GM04503 (cell line): ENCODE measurements at regions not wholly inside any gene's neighbourhood (a gene's known extent, or its start where the extent isn't known, plus 50 kb on each side); places are given as distances from the start of the nearest gene placed in this dataset.
"Not testable (repeated sequence)": the region's sequence is repeated elsewhere in the genome, so short reads cannot be mapped to it uniquely, and the experiment has no call there.

Experiments
- DNase-seq: peaks from one replicate; pipeline ENCODE4 v3.0.0-alpha.2; 2012; ENCODE audit warnings: low read depth

GRCh38 chr11:135011313-135011712, 599.3 kb upstream of the B3GAT1 start:
- not testable (repeated sequence) for DNase-seq

GRCh38 chr11:135009125-135009524, 597.1 kb upstream of the B3GAT1 start:
- no peak for DNase-seq

DNA sequence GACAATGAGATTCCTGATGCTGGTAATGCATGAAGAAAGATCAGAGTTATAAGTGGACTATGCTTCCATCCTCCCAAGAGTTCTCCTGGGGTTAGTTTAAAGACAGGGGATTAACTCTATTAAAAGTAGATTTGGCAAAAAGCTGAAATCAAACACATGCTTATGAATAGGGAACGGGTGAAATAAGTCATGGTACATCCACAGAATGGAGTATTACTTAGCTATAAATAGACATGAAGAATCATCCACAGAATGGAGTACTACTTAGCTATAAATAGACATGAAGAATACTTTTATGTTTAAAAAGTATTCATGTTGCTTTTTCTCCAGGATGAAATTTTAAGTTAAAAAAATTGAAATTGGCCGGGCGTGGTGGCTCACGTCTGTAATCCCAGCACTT, 596.4 kb upstream of the B3GAT1 start:
- no peak for DNase-seq

- DNase-seq = no peak
Observed at GRCh38 chr11:135008001-135008405, 596.0 kb upstream of the B3GAT1 start.

- no peak for DNase-seq
Observed at GRCh38 chr11:135006800-135007199, 594.8 kb upstream of the B3GAT1 start.

GRCh38 chr11:135004495-135004894, 592.5 kb upstream of the B3GAT1 start:
- DNase-seq = no peak

DNA sequence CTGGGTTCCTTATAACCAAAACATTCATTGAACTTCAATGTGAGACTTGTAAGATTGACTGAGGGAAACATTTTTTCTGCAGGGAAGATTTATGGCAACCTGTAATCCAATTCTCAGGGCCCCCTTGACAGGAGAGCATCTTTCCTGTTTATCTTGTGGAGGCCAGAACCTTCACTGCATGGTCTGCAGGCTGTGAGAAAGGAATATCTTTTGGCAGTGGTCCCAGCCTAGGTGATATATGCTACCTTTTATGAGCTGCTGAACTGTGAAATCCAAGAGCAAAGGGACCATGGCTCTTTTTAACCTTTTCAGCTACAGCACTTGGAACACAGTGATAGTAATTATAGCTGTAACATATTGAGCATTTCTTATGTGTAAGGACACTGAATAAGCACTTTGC, 590.2 kb upstream of the B3GAT1 start:
- no peak for DNase-seq

DNA sequence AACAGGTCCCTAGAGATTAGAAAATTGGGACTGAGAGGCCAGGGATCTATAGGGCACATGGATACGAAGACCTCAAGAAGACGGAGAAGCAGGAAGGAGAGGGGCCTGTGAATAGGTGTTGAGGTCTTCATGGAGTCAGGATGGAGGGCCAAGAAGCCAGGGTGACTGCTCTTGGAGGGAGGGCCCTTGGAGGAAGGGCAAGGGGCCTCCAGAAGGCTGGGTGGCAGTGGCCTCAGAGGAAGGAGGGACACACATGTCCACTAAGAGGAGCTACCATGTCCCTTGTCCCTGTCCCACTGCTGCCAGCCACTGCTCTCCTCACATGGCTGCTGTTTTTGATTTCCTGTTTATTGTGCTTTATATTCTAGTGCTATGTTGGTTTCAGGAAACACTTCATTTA, 589.5 kb upstream of the B3GAT1 start:
- no peak for DNase-seq

GRCh38 chr11:135001065-135001464, 589.0 kb upstream of the B3GAT1 start:
- not testable (repeated sequence) for DNase-seq

DNA sequence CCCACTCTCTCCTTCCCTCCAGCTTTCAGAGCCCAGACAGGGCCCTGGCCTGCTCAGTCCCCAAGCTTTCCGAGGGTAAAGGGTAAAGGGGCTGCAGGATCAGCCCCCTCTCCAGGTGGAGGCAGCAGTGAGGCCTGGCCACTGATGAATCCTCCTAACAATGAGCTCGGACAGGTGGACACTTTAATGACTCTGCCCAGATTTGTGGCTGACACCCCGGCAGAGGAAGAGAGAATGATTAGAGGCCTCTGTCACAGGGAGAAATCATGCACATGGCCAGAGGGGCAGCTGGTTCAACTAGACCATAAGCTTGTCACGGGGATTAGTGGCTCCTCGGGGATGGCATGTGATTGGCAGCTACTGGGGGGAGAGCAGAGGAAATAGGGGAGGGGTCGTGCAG, 587.5 kb upstream of the B3GAT1 start:
- DNase-seq = no peak

DNA sequence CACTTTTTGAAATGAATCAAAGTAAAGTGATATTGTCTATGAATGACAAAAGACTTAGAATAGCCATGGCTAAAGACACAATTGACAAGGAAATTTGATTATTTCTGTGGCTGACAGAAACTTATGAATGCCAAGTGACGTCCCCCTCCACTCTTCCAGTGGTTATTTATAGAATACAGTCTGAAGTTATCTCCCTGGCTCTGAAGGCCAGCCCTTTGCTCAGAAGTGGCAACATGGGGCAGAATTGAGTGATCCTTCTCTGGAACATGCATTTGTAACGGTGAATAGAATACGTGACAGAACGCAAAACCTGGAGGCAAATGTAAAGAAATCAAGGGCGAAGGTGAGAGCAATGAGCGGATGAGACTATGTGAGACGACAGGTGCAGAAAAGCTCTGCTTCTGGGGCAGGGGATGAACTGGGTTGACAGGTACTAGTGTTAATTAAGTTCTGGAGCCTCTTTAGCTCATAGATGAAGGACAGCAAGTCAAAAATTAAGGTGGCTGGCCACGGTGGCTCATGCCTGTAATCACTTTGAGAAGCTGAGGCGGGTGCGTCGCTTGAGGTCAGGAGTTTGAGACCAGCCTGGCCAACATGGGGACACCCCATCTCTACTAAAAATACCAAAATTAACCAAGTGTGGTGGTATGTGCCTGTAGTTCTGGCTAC, 585.7 kb upstream of the B3GAT1 start:
- no peak for DNase-seq

DNA sequence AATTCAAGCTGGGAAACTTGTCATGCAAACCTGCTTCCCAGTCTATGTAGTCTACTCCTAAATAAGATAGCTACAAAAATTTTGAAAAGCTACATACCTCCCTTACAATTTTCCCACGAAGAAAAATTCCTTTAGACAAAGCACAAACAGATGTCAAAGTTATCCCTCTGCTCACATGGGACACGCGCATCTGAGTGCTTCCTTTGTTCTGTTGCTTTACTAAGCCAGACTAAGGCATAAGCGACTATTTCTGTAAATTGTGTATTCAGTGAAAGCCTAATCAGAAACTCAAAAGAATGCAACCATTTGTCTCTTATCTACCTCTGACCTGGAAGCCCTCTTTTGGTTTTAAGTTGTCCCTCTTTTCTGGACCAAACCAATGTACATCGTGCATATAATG, 583.7 kb upstream of the B3GAT1 start:
- no peak for DNase-seq

DNA sequence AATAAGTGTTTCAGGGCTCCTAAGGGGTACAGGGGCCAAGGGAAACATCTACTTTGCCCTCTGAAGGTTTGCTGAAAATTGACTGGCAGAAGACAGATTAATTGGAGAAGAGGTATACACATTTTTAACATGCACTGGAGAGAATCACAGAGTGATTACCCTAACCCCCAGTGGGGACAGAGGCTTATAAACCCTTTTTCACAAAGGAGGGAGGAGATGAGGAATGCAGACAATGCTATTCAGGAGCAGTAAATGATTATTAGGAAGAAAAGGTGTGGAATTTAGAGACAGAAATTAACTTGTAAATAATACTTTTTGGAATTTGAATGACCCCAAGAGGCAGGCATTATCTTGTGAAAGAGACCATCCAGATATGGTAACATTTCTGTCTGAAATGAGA, 582.4 kb upstream of the B3GAT1 start:
- no peak for DNase-seq

DNA sequence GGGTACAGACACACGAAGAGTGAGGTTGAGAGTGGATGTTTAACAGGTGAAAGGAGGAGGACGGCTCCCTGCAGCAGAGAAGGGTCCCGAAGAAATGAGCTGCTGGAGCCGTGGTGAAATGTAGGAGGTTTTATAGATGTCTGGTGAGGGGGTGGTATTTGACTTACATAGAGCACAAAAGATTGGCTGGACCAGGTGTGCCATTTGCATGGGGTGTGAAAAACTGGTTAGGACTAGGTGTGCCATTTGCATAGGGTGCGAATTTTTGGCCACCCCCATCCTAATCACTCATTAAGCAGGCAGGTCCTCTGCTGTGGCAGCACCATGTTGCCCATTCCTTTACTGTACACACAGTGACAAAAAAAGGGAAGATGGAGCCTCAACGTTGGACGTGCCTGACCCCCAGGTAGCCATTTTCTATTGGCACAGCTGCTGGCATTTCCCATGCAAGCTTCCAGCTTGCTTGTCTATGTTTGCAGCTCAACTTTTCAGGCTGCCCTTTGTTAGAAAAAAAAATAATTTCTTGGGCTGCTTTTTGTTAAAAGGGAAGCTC, 581.7 kb upstream of the B3GAT1 start:
- DNase-seq = no peak

DNA sequence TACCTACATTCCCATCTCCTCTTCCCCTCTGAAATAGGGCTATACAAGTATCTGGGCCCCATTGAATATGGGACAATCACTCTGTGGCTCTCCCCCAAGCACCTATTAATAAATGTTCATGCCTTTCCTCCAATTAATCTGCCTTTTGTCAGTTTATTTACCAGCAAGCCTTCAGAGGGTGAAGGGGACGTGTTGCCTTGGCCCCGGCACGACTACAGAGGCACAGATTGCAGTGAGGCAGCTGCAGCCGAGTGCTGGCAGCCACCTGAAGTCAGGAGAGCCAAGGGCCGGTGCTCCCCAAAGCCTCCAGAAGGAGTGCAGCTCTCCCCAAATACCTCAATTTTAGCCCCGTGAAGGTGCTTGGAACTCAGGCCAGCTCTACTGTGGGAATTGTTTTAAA, 580.9 kb upstream of the B3GAT1 start:
- no peak for DNase-seq

DNA sequence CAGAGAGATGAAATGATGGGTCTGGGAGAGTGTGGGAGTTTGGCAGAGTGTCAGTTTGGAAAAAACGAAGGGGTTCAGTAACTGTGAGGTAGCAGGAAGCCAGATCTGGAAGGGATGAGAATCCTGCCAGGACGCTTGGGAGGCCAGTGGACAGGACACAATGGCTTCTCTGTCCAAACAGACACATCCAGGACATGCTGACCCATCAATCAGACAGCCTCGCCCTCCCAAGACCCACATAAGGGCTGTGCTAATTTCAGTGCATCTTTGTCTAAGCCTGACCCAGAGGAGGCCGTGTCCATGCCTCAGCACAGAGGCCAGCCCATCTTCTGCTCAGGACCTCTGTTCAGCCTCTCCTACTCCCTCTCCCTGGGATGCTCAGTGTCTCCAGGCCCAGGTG, 576.5 kb upstream of the B3GAT1 start:
- DNase-seq = no peak

GRCh38 chr11:134987822-134988221, 575.8 kb upstream of the B3GAT1 start:
- DNase-seq = no peak

- DNase-seq = no peak
Observed at GRCh38 chr11:134987223-134987768, 575.3 kb upstream of the B3GAT1 start.

DNA sequence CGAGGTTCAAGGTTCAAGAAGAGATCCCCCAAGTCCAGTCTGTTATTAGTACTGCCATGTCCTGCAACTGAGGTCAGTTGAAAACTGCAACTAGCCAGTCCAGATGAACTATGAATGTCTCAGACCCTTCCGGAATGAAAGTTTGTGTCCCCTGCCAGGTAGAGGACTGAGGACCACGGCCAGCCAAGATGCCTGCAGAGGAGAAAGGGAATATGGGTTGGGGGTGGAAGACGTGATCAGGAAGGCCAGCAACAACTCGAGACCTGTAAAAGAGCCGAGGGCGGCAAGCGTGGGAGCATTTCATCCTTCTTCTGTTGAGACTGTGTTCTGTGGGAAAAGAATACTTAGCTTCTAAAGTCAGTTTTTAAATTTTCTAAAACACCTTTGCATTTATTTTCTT, 572.4 kb upstream of the B3GAT1 start:
- DNase-seq = no peak

GRCh38 chr11:134982432-134982831, 570.4 kb upstream of the B3GAT1 start:
- DNase-seq = not testable (repeated sequence)

DNA sequence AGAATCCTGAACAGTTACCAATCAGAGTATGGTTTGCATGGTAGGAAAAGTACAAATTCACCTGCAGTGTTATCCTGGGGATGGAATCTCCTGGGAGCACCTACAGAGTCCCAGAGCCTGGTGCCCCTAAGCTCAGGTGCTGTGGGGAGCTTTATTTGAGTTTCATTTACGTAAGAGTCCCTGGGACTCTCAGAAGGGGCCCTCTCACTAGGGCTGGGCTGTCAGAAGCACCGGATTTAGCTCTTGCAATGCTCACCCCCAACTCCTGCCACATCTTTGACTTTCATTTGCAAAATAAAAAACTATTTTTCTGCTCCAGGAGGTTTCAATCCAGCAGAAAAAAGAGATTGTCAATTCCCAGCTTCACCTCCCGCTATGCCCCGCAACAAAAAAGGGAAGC, 569.8 kb upstream of the B3GAT1 start:
- no peak for DNase-seq

DNA sequence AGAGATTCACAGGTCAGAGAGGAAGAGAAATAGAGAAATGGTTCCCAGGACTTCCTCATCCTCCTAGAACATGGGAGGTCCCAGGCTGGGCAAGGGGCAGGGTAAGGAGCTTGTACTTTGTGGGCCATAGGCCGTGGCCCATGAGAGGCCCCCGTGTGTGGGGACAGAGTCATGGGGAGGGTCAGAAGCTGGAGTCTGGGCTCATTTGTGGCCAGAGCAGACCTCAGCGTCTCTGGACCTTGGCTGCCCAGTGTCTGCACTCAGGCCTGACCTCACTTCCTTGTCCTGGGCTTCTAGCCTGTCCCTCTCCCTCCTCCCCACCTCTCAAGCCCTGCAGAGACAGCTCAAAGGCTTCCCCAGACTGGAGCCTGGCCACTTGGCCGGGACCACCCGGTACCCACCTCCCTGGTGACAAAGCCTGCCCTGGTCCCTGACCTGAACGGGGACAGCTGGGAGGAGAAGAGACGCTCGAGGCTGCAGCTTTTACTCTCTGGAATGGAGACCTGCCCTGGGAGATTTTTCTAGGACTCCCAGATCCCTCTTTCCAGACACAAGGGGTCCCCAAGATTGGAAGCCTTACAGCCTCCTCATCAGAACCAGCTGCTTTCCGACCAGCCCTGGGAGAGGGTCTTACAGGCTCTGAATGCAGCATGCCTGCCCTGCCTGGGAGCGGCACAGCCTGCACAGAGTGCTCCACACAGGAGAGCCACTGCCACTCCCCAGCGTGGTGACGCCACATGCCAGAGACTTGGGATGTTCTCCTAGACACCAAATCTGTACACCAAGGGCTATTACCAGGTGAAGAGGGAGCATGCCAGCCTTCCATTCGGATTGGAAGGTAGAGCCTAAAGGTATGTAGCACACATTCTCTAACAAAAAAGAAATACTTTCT, 569.0 kb upstream of the B3GAT1 start:
- no peak for DNase-seq

- DNase-seq = not testable (repeated sequence)
Observed at GRCh38 chr11:134979089-134979457, 567.0 kb upstream of the B3GAT1 start.
